GM18520 (cell line): ENCODE measurements at regions not wholly inside any gene's neighbourhood (a gene's known extent, or its start where the extent isn't known, plus 50 kb on each side); places are given as distances from the start of the nearest gene placed in this dataset.
"Not testable (repeated sequence)": the region's sequence is repeated elsewhere in the genome, so short reads cannot be mapped to it uniquely, and the experiment has no call there.

Experiments used
- ATAC-seq: cut with Tn5 transposase; IDR thresholded peaks from one replicate; pipeline ENCODE4 v1.9.1; 2021; ENCODE audit not compliant: unreplicated experiment

- no peak for ATAC-seq
Measured at GRCh38 chr19:14328406-14328805, 52.8 kb upstream of the ADGRE5 start.

- ATAC-seq = not testable (repeated sequence)
Measured at GRCh38 chr19:14327061-14327460, 54.2 kb upstream of the ADGRE5 start.

GRCh38 chr19:14325863-14326262 lies 55.4 kb upstream of the ADGRE5 start:
- no peak for ATAC-seq

GRCh38 chr19:14325134-14325533 lies 56.1 kb upstream of the ADGRE5 start:
- no peak for ATAC-seq

GRCh38 chr19:14322889-14323463 lies 58.3 kb upstream of the ADGRE5 start:
- no peak for ATAC-seq

GRCh38 chr19:14320253-14320652 lies 61.0 kb upstream of the ADGRE5 start:
- no peak for ATAC-seq

- not testable (repeated sequence) for ATAC-seq
Measured at GRCh38 chr19:14319720-14320119, 61.5 kb upstream of the ADGRE5 start.

GRCh38 chr19:14318873-14319272 lies 62.4 kb upstream of the ADGRE5 start:
- no peak for ATAC-seq

GRCh38 chr19:14317157-14317556 lies 64.1 kb upstream of the ADGRE5 start:
- no peak for ATAC-seq

- no peak for ATAC-seq
Measured at GRCh38 chr19:14315433-14315832, 65.8 kb upstream of the ADGRE5 start.

GRCh38 chr19:14310055-14310454 lies 71.2 kb upstream of the ADGRE5 start:
- ATAC-seq = no peak

- ATAC-seq = no peak
Measured at GRCh38 chr19:14305706-14306105, 75.5 kb upstream of the ADGRE5 start.

GRCh38 chr19:14301150-14301549 lies 80.1 kb upstream of the ADGRE5 start:
- no peak for ATAC-seq

- no peak for ATAC-seq
Measured at GRCh38 chr19:14300303-14300702, 80.9 kb upstream of the ADGRE5 start.

GRCh38 chr19:14299224-14299827 lies 81.9 kb upstream of the ADGRE5 start:
- ATAC-seq = not testable (repeated sequence)

- ATAC-seq = not testable (repeated sequence)
Measured at GRCh38 chr19:14297883-14298576, 83.2 kb upstream of the ADGRE5 start.

- not testable (repeated sequence) for ATAC-seq
Measured at GRCh38 chr19:14294974-14295373, 86.3 kb upstream of the ADGRE5 start.

GRCh38 chr19:14293816-14294170 lies 87.5 kb upstream of the ADGRE5 start:
- not testable (repeated sequence) for ATAC-seq

- ATAC-seq = not testable (repeated sequence)
Measured at GRCh38 chr19:14293101-14293815, 87.3 kb upstream of the ADGRL1 start.

GRCh38 chr19:14289810-14290209 lies 83.8 kb upstream of the ADGRL1 start:
- ATAC-seq = not testable (repeated sequence)

GRCh38 chr19:14287837-14288236 lies 81.9 kb upstream of the ADGRL1 start:
- ATAC-seq = not testable (repeated sequence)

GRCh38 chr19:14286594-14286993 lies 80.6 kb upstream of the ADGRL1 start:
- ATAC-seq = not testable (repeated sequence)
